ENCODE measurements at regions not wholly inside any gene's neighbourhood (a gene's known extent, or its start where the extent isn't known, plus 50 kb on each side); places are given as distances from the start of the nearest gene placed in this dataset.

DNA sequence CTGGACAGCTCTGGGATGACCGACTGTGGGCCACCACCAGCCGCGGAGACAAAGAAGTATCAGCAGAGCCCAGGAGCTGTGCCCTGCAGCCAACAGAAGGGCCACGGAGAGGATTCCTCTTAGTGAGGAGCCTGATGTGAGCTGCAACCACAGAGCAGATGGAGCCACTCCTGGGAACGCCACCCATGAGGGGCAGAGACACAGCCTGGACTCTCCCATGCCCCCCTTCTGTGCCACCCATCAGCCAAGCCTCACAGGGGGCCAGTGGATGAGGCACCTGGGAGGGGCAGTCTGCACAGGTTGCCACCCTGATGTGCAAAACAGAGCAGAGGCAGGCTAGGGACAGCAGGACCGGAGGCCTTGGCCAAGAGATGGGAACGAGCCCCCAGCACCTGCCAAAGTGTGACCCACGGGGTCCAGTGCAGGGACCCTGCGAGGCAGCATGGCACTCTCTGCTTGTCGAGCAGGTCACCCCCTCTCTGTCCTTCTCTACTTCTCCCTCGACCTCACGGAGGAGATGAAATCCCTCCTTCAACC is 380.7 kb upstream of the IRX1 start:
- no peak overlapping the region for H3K14ac ChIP-seq (ENCODE audit: insufficient read length)
- H3K36me3 ChIP-seq (ENCODE audit: control insufficient read depth in 2 of 4, insufficient read depth in 4 of 4, low read length in 3 of 4) = no peaks in the 10 kb centered on the region; a peak in 1 of 8 replicates
- H2BK15ac ChIP-seq (ENCODE audit: low read length) = no peak overlapping the region
- no peak overlapping the region for H3K27ac ChIP-seq (ENCODE audit: low read depth, low read length)
- H2BK20ac ChIP-seq (ENCODE audit: low read length) = no peak overlapping the region
- no peaks in the 10 kb centered on the region for H3K27me3 ChIP-seq (replicated peaks in 1 of 4; ENCODE audit: control insufficient read depth in 3 of 4, extremely low read depth in 1 of 4, insufficient read depth in 3 of 4, low read length in 3 of 4)
- H3K56ac ChIP-seq (replicated peaks; ENCODE audit: insufficient read length, low read depth, low read length) = no peak overlapping the region
- peaks cover 8% of the 10 kb centered on the region; the same call in 1 of the 2 replicates for H3K23me2 ChIP-seq (ENCODE audit: low read depth, low read length)
- peaks cover 3% of the 10 kb centered on the region; the same call in 1 of the 2 replicates for H3K79me1 ChIP-seq (ENCODE audit: low read depth, low read length)
- no peak overlapping the region for H4K5ac ChIP-seq (ENCODE audit: insufficient read length, low read depth, low read length)
- ChIA-PET POLR2A (ENCODE audit: partially characterized antibody) (no interaction called here), CTCF (ENCODE audit: partially characterized antibody) (interaction anchor here (1.0 to 1.9 kb wide), 3 partner anchors 11 to 212 kb away, joined by 3 to 4 read pairs (median 4); no protein-coding TSS in a partner anchor)
- H3K9me3 ChIP-seq (ENCODE audit: insufficient read depth in 2 of 2, low read depth in 1 of 2, low read length in 1 of 2) = no peaks in the 10 kb centered on the region
- FAIRE-seq = no peak
- 78% methylated on average over 11 of the region's 12 CpGs; no CpG with 5 or more reads in 1 of the 2 experiments for WGBS, 2 experiments (ENCODE audit: extremely low coverage in 1 of 2, insufficient coverage in 1 of 2, insufficient read length in 1 of 2, insufficient replicate concordance in 2 of 2, low coverage in 1 of 2, low lambda C conversion rate in 2 of 2, missing lambda C conversion rate in 1 of 2)
- H3K4me3 ChIP-seq (ENCODE audit: extremely low read depth in 1 of 4, insufficient read depth in 2 of 4, low read depth in 3 of 4, low read length in 4 of 4) = no peak overlapping the region
- no peak overlapping the region for H3K4ac ChIP-seq (replicated peaks; ENCODE audit: insufficient read length, low read depth, low read length)
- no peaks in the 10 kb centered on the region for H3K79me2 ChIP-seq (ENCODE audit: control insufficient read depth in 1 of 2, insufficient read depth in 2 of 2, low read length in 2 of 2)
- DNase-seq (ENCODE audit: low read depth in 1 of 2, low spot score in 2 of 2) = no peak
- H4K20me1 ChIP-seq (replicated peaks in 1 of 2; ENCODE audit: control insufficient read depth in 1 of 2, insufficient read depth in 2 of 2, low read length in 2 of 2) = peaks cover 0 to 5% of the 10 kb centered on the region in 2 experiments
- H2AK5ac ChIP-seq (ENCODE audit: low read depth, low read length) = no peak overlapping the region
- H3K4me1 ChIP-seq (replicated peaks in 1 of 4; ENCODE audit: control insufficient read depth in 3 of 4, insufficient read depth in 4 of 4, low read length in 3 of 4) = no peaks in the 10 kb centered on the region
- no peak overlapping the region for H4K8ac ChIP-seq (ENCODE audit: extremely low read depth, insufficient read depth, low read length)
- no peak overlapping the region for H4K91ac ChIP-seq (replicated peaks; ENCODE audit: insufficient read length, low read length)
- no peak overlapping the region for H2AFZ ChIP-seq (ENCODE audit: low read length)
- no peak overlapping the region for H3K23ac ChIP-seq (ENCODE audit: insufficient read length)
- H2BK12ac ChIP-seq (ENCODE audit: low read depth, low read length) = no peak overlapping the region
- H3K4me2 ChIP-seq (ENCODE audit: insufficient read depth in 1 of 2, low read depth in 2 of 2, low read length in 2 of 2) = no peak overlapping the region
- H2BK120ac ChIP-seq (replicated peaks; ENCODE audit: low read depth, low read length) = no peak overlapping the region
- no peak overlapping the region for H3K9ac ChIP-seq (replicated peaks in 1 of 4; ENCODE audit: extremely low read depth in 1 of 4, low read depth in 3 of 4, low read length in 3 of 4)
- H3K18ac ChIP-seq (ENCODE audit: extremely low read depth, low read length) = no peak overlapping the region
- H2BK5ac ChIP-seq (ENCODE audit: low read depth, low read length) = no peak overlapping the region
- TF ChIP-seq, protein P1, sequence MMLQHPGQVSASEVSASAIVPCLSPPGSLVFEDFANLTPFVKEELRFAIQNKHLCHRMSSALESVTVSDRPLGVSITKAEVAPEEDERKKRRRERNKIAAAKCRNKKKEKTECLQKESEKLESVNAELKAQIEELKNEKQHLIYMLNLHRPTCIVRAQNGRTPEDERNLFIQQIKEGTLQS (IDR thresholded peaks at IDR 0.05; ENCODE audit: insufficient read depth, low read depth, low read length) = no peak
- TF ChIP-seq, protein P2, sequence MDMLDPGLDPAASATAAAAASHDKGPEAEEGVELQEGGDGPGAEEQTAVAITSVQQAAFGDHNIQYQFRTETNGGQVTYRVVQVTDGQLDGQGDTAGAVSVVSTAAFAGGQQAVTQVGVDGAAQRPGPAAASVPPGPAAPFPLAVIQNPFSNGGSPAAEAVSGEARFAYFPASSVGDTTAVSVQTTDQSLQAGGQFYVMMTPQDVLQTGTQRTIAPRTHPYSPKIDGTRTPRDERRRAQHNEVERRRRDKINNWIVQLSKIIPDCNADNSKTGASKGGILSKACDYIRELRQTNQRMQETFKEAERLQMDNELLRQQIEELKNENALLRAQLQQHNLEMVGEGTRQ (IDR thresholded peaks at IDR 0.05; ENCODE audit: low read length) = no peak
- no peak for TF ChIP-seq JUND (IDR thresholded peaks at IDR 0.05; ENCODE audit: low read length)
- no peak for TF ChIP-seq KDM1A (IDR thresholded peaks at IDR 0.05; ENCODE audit: borderline replicate concordance, low read length)
- no peak for TF ChIP-seq BACH1 (IDR thresholded peaks at IDR 0.05; ENCODE audit: low read length)
- no peak for TF ChIP-seq KDM4A (IDR thresholded peaks at IDR 0.05; ENCODE audit: low read depth, low read length, severe bottlenecking)
- TF ChIP-seq CREB1 (IDR thresholded peaks at IDR 0.05) = no peak
- TF ChIP-seq, protein P3, sequence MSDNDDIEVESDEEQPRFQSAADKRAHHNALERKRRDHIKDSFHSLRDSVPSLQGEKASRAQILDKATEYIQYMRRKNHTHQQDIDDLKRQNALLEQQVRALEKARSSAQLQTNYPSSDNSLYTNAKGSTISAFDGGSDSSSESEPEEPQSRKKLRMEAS (IDR thresholded peaks at IDR 0.05) = no peak
- no peak for TF ChIP-seq SIX5 (IDR thresholded peaks at IDR 0.05; ENCODE audit: low read depth, low read length)
- TF ChIP-seq SIRT6 (IDR thresholded peaks at IDR 0.05; ENCODE audit: low read length) = no peak
- no peak for TF ChIP-seq BRCA1 (IDR thresholded peaks at IDR 0.05; ENCODE audit: low read depth, low read length)
- TF ChIP-seq RXRA (IDR thresholded peaks at IDR 0.05; ENCODE audit: insufficient read depth, low read depth, low read length) = no peak
- TF ChIP-seq TCF12 (IDR thresholded peaks at IDR 0.05; ENCODE audit: low read depth, low read length) = no peak
- TF ChIP-seq EGR1 (IDR thresholded peaks at IDR 0.05; ENCODE audit: borderline replicate concordance, low read depth, low read length) = no peak
